H1 (cell line): ENCODE measurements at regions not wholly inside any gene's neighbourhood (a gene's known extent, or its start where the extent isn't known, plus 50 kb on each side); places are given as distances from the start of the nearest gene placed in this dataset.

Experiments
- CTCF ChIA-PET: fragments of 300-600 bp; sonication (Branson Sonifier 250); formaldehyde crosslinking; loops from one replicate; lab custom pipeline; 2021; ENCODE audit not compliant: partially characterized antibody; lab: Charles Lee
- POLR2A ChIA-PET: fragments of 300-600 bp; sonication (Branson Sonifier 250); formaldehyde crosslinking; loops from one replicate; lab custom pipeline; 2021; ENCODE audit warnings: inconsistent platforms; ENCODE audit not compliant: partially characterized antibody; lab: Charles Lee
- DNase-seq, 2 experiments: peaks; one replicate each; pipeline versions ENCODE4 v3.0.0 to v3.0.0-alpha.2; 2010 to 2022; ENCODE audit warnings: low spot score in 2 of 2, low read depth in 1 of 2, mixed read lengths in 1 of 2
- FAIRE-seq: peaks from 2 replicates; lab custom pipeline; 2011; peaks lifted over from hg19 to GRCh38; lab: Jason Lieb, UNC
- H2AFZ ChIP-seq: 2 replicates; pipeline ENCODE4 v1.8.1; 2012; ENCODE audit warnings: low read length, inconsistent platforms
- H2AK5ac ChIP-seq: 2 replicates; pipeline ENCODE4 v1.6.1; 2013; ENCODE audit warnings: low read depth, low read length
- H2BK120ac ChIP-seq: replicated peaks from 2 replicates; pipeline ENCODE3; 2013; ENCODE audit warnings: low read depth, low read length, inconsistent platforms
- H2BK12ac ChIP-seq: 2 replicates; pipeline ENCODE4 v1.6.1; 2013; ENCODE audit warnings: low read depth, low read length
- H2BK15ac ChIP-seq: 2 replicates; pipeline ENCODE4 v1.6.1; 2013; ENCODE audit warnings: low read length
- H2BK20ac ChIP-seq: 2 replicates; pipeline ENCODE4 v1.6.1; 2013; ENCODE audit warnings: low read length
- H2BK5ac ChIP-seq: 2 replicates; pipeline ENCODE4 v1.6.1; 2013; ENCODE audit warnings: low read depth, low read length
- H3K14ac ChIP-seq: 2 replicates; pipeline ENCODE4 v1.6.1; 2013; ENCODE audit warnings: inconsistent platforms; ENCODE audit not compliant: insufficient read length
- H3K18ac ChIP-seq: 2 replicates; pipeline ENCODE4 v1.6.1; 2013; ENCODE audit warnings: low read length; ENCODE audit errors: extremely low read depth
- H3K23ac ChIP-seq: 2 replicates; pipeline ENCODE4 v1.6.1; 2013; ENCODE audit warnings: inconsistent platforms; ENCODE audit not compliant: insufficient read length
- H3K23me2 ChIP-seq: 2 replicates; pipeline ENCODE4 v1.6.1; 2013; ENCODE audit warnings: low read depth, low read length
- H3K27ac ChIP-seq: 2 replicates; pipeline ENCODE4 v1.6.1; 2011; ENCODE audit warnings: low read depth, low read length, inconsistent platforms
- H3K27me3 ChIP-seq, 4 experiments: replicated peaks in 1 of 4; 1 replicate in 1 of 4; 2 replicates in 3 of 4; pipeline versions ENCODE4 v1.6.1 to v1.8.1; 2011 to 2013; ENCODE audit warnings: low read length in 3 of 4, mild to moderate bottlenecking in 3 of 4, inconsistent platforms in 2 of 4, mixed read lengths in 2 of 4, moderate library complexity in 1 of 4; ENCODE audit not compliant: control insufficient read depth in 3 of 4, insufficient read depth in 3 of 4; ENCODE audit errors: extremely low read depth in 1 of 4
- H3K36me3 ChIP-seq, 4 experiments: 2 replicates each; pipeline versions ENCODE4 v1.6.1 to v1.8.1; 2011 to 2013; ENCODE audit warnings: mild to moderate bottlenecking in 4 of 4, low read length in 3 of 4, moderate library complexity in 2 of 4, control low read depth in 1 of 4, inconsistent platforms in 1 of 4; ENCODE audit not compliant: insufficient read depth in 4 of 4, control insufficient read depth in 2 of 4
- H3K4ac ChIP-seq: replicated peaks from 2 replicates; pipeline ENCODE3; 2013; ENCODE audit warnings: low read length, low read depth, mixed read lengths, inconsistent platforms; ENCODE audit not compliant: insufficient read length
- H3K4me1 ChIP-seq, 4 experiments: replicated peaks in 1 of 4; 1 replicate in 1 of 4; 2 replicates in 3 of 4; pipeline versions ENCODE4 v1.6.1 to v1.8.1; 2011 to 2013; ENCODE audit warnings: low read length in 3 of 4, inconsistent platforms in 2 of 4, mixed read lengths in 1 of 4; ENCODE audit not compliant: insufficient read depth in 4 of 4, control insufficient read depth in 3 of 4
- H3K4me2 ChIP-seq, 2 experiments: 2 replicates each; pipeline versions ENCODE4 v1.6.1 to v1.8.1; 2011 to 2013; ENCODE audit warnings: low read depth in 2 of 2, low read length in 2 of 2, control low read depth in 1 of 2, inconsistent platforms in 1 of 2, mild to moderate bottlenecking in 1 of 2; ENCODE audit not compliant: insufficient read depth in 1 of 2
- H3K4me3 ChIP-seq, 4 experiments: fragments of 200-600, 300-600 bp in 1 of 4; sonication (generic), shearing (Covaris generic), sonication (Bioruptor Twin) in 1 of 4; 2 replicates each; pipeline versions ENCODE4 v1.5.1 to v1.8.1; 2011 to 2016; ENCODE audit warnings: low read length in 4 of 4, low read depth in 3 of 4, control low read depth in 2 of 4, inconsistent platforms in 2 of 4, mild to moderate bottlenecking in 2 of 4, mixed read lengths in 1 of 4, moderate library complexity in 1 of 4; ENCODE audit not compliant: insufficient read depth in 2 of 4; ENCODE audit errors: extremely low read depth in 1 of 4
- H3K56ac ChIP-seq: replicated peaks from 2 replicates; pipeline ENCODE3; 2013; ENCODE audit warnings: low read depth, mild to moderate bottlenecking, mixed read lengths, low read length, inconsistent platforms; ENCODE audit not compliant: insufficient read length
- H3K79me1 ChIP-seq: 2 replicates; pipeline ENCODE4 v1.6.1; 2013; ENCODE audit warnings: low read depth, low read length, control low read depth
- H3K79me2 ChIP-seq, 2 experiments: 2 replicates each; pipeline versions ENCODE4 v1.6.1 to v1.8.1; 2012 to 2013; ENCODE audit warnings: low read length in 2 of 2, mild to moderate bottlenecking in 2 of 2, inconsistent platforms in 1 of 2; ENCODE audit not compliant: insufficient read depth in 2 of 2, control insufficient read depth in 1 of 2
- H3K9ac ChIP-seq, 4 experiments: replicated peaks in 1 of 4; 1 replicate in 1 of 4; 2 replicates in 3 of 4; pipeline versions ENCODE4 v1.6.1 to v1.8.1; 2011 to 2013; ENCODE audit warnings: low read depth in 3 of 4, low read length in 3 of 4, control low read depth in 2 of 4, mild to moderate bottlenecking in 2 of 4, moderate library complexity in 2 of 4, inconsistent platforms in 1 of 4; ENCODE audit errors: extremely low read depth in 1 of 4
- H3K9me3 ChIP-seq, 2 experiments: 2 replicates each; pipeline versions ENCODE4 v1.6.1 to v1.8.1; 2012 to 2013; ENCODE audit warnings: mild to moderate bottlenecking in 2 of 2, moderate library complexity in 2 of 2, control low read depth in 1 of 2, inconsistent platforms in 1 of 2, low read depth in 1 of 2, low read length in 1 of 2, mixed read lengths in 1 of 2; ENCODE audit not compliant: insufficient read depth in 2 of 2
- H4K20me1 ChIP-seq, 2 experiments: replicated peaks in 1 of 2; 2 replicates each; pipeline versions ENCODE3 to v1.8.1; 2011 to 2013; ENCODE audit warnings: inconsistent platforms in 2 of 2, low read length in 2 of 2, mild to moderate bottlenecking in 1 of 2; ENCODE audit not compliant: insufficient read depth in 2 of 2, control insufficient read depth in 1 of 2
- H4K5ac ChIP-seq: 2 replicates; pipeline ENCODE4 v1.6.1; 2013; ENCODE audit warnings: low read length, low read depth, mixed read lengths, inconsistent platforms; ENCODE audit not compliant: insufficient read length
- H4K8ac ChIP-seq: 2 replicates; pipeline ENCODE4 v1.8.0; 2013; ENCODE audit warnings: mild to moderate bottlenecking, moderate library complexity, low read length, inconsistent platforms; ENCODE audit not compliant: insufficient read depth; ENCODE audit errors: extremely low read depth
- H4K91ac ChIP-seq: replicated peaks from 2 replicates; pipeline ENCODE3; 2013; ENCODE audit warnings: low read length, mixed read lengths, inconsistent platforms; ENCODE audit not compliant: insufficient read length
- ATF2 ChIP-seq: IDR thresholded peaks from 2 replicates; pipeline ENCODE4 v1.6.1; 2012; ENCODE audit warnings: low read length, inconsistent platforms
- ATF3 ChIP-seq: IDR thresholded peaks from 2 replicates; pipeline ENCODE4 v1.6.1; 2011; ENCODE audit warnings: low read depth, mild to moderate bottlenecking, low read length; ENCODE audit not compliant: insufficient read depth
- CBX5 ChIP-seq: fragments of 300-800, 300-1000 bp; sonication (generic); IDR thresholded peaks from 2 replicates; pipeline ENCODE4 v1.7.1; 2016; ENCODE audit warnings: antibody characterized with exemption, low read length, low read depth
- CEBPB ChIP-seq: IDR thresholded peaks from 2 replicates; pipeline ENCODE4 v1.6.1; 2012; ENCODE audit warnings: low read depth, low read length
- CREB1 ChIP-seq: IDR thresholded peaks from 2 replicates; pipeline ENCODE4 v1.6.1; 2012; ENCODE audit warnings: inconsistent platforms
- EGR1 ChIP-seq: IDR thresholded peaks from 2 replicates; pipeline ENCODE4 v1.6.1; 2011; ENCODE audit warnings: low read depth, low read length, borderline replicate concordance
- FOSL1 ChIP-seq: IDR thresholded peaks from 2 replicates; pipeline ENCODE4 v1.6.1; 2011; ENCODE audit warnings: mild to moderate bottlenecking, low read depth, low read length, moderate library complexity; ENCODE audit not compliant: insufficient read depth
- GTF2F1 ChIP-seq: IDR thresholded peaks from 2 replicates; pipeline ENCODE4 v1.6.1; 2012; ENCODE audit warnings: low read depth, low read length, improper control_type of control experiment, borderline replicate concordance
- SIRT6 ChIP-seq: IDR thresholded peaks from one replicate; pipeline ENCODE4 v1.7.1; 2012; ENCODE audit warnings: low read length, inconsistent platforms
- WGBS, 2 experiments: shearing (Covaris generic) in 1 of 2; methylation state at CpG; one replicate each; pipeline versions ENCODE4 v1.1.6 to v1.1.7; 2013 to 2015; ENCODE audit warnings: low lambda C conversion rate in 2 of 2, mixed read lengths in 2 of 2, inconsistent platforms in 1 of 2, low coverage in 1 of 2, missing lambda C conversion rate in 1 of 2; ENCODE audit not compliant: insufficient replicate concordance in 2 of 2, insufficient coverage in 1 of 2, insufficient read length in 1 of 2; ENCODE audit errors: extremely low coverage in 1 of 2, missing lambda C conversion rate in 1 of 2; 5-methylcytosine and 5-hydroxymethylcytosine counted together

- H3K27ac ChIP-seq = no peak overlapping the region
- no peak overlapping the region for H3K9ac ChIP-seq
- no peak for DNase-seq
- no peak for FAIRE-seq
- no peak overlapping the region for H2AK5ac ChIP-seq
- H3K9me3 ChIP-seq = no peaks in the 10 kb centered on the region
- H3K4ac ChIP-seq = no peak overlapping the region
- no peak overlapping the region for H2BK12ac ChIP-seq
- H4K5ac ChIP-seq = no peak overlapping the region
- H4K20me1 ChIP-seq = no peaks in the 10 kb centered on the region
- no peak overlapping the region for H3K56ac ChIP-seq
- H3K14ac ChIP-seq = no peak overlapping the region
- no peaks in the 10 kb centered on the region for H3K36me3 ChIP-seq
- H2BK120ac ChIP-seq = no peak overlapping the region
- 89% methylated on average over 6 of the region's 6 CpGs; no CpG with 5 or more reads in 1 of the 2 experiments for WGBS, 2 experiments
- no peaks in the 10 kb centered on the region for H3K79me2 ChIP-seq
- CTCF ChIA-PET = no interaction called here
- no peak overlapping the region for H2AFZ ChIP-seq
- POLR2A ChIA-PET = no interaction called here
- no peak overlapping the region for H3K4me2 ChIP-seq
- no peak overlapping the region for H3K23ac ChIP-seq
- H4K8ac ChIP-seq = no peak overlapping the region
- H2BK15ac ChIP-seq = no peak overlapping the region
- no peaks in the 10 kb centered on the region for H3K4me1 ChIP-seq
- H3K23me2 ChIP-seq = no peaks in the 10 kb centered on the region
- H3K27me3 ChIP-seq = no peaks in the 10 kb centered on the region
- H4K91ac ChIP-seq = no peak overlapping the region
- TF ChIP-seq ATF2 (no peak), FOSL1 (no peak), CBX5 (no peak), CREB1 (no peak), ATF3 (no peak), EGR1 (no peak), SIRT6 (no peak), GTF2F1 (no peak), CEBPB (no peak)
- H3K18ac ChIP-seq = no peak overlapping the region
- no peak overlapping the region for H2BK5ac ChIP-seq
- no peak overlapping the region for H2BK20ac ChIP-seq
- no peak overlapping the region for H3K4me3 ChIP-seq
- no peaks in the 10 kb centered on the region for H3K79me1 ChIP-seq
Observed at GRCh38 chr3:166580561-166580960, 743.3 kb upstream of the BCHE start.
